H1 (cell line): ENCODE measurements at regions not wholly inside any gene's neighbourhood (a gene's known extent, or its start where the extent isn't known, plus 50 kb on each side); places are given as distances from the start of the nearest gene placed in this dataset.

ENCODE experiments used
- ATF2 ChIP-seq: IDR thresholded peaks from 2 replicates; pipeline ENCODE4 v1.6.1; 2012; ENCODE audit warnings: low read length, inconsistent platforms
- CREB1 ChIP-seq: IDR thresholded peaks from 2 replicates; pipeline ENCODE4 v1.6.1; 2012; ENCODE audit warnings: inconsistent platforms
- CTCF ChIP-seq, 3 experiments: IDR thresholded peaks; 1 replicate in 2 of 3; 2 replicates in 1 of 3; pipeline versions ENCODE4 v1.5.1 to v1.6.1; 2011; ENCODE audit warnings: low read length in 3 of 3, mild to moderate bottlenecking in 3 of 3, inconsistent platforms in 2 of 3, low read depth in 1 of 3, moderate library complexity in 1 of 3; ENCODE audit not compliant: insufficient read depth in 1 of 3; ENCODE audit errors: control extremely low read depth in 1 of 3
- EP300 ChIP-seq, 2 experiments: IDR thresholded peaks; 1 replicate in 1 of 2; 2 replicates in 1 of 2; pipeline ENCODE4 v1.6.1; 2011 to 2012; ENCODE audit warnings: low read depth in 2 of 2, low read length in 2 of 2, mild to moderate bottlenecking in 2 of 2, borderline replicate concordance in 1 of 2, inconsistent platforms in 1 of 2, moderate library complexity in 1 of 2
- EZH2 ChIP-seq: fragments of 200-600 bp; sonication (generic); IDR thresholded peaks from 2 replicates; pipeline ENCODE4 v1.7.1; 2012; ENCODE audit warnings: low read depth, mild to moderate bottlenecking, moderate library complexity, low read length, inconsistent platforms; ENCODE audit not compliant: severe bottlenecking
- MAFK ChIP-seq: IDR thresholded peaks from 2 replicates; pipeline ENCODE4 v1.6.1; 2012; ENCODE audit warnings: low read depth, mild to moderate bottlenecking, improper control_type of control experiment, low read length
- RFX5 ChIP-seq: IDR thresholded peaks from 2 replicates; pipeline ENCODE4 v1.6.1; 2011; ENCODE audit warnings: low read depth, low read length, improper control_type of control experiment, borderline replicate concordance
- SIN3A ChIP-seq, 2 experiments: IDR thresholded peaks in 1 of 2; conservative IDR thresholded peaks in 1 of 2; 2 replicates each; pipeline ENCODE4 v1.6.1; 2011 to 2012; ENCODE audit warnings: low read length in 2 of 2, improper control_type of control experiment in 1 of 2, low read depth in 1 of 2, mild to moderate bottlenecking in 1 of 2
- SIX5 ChIP-seq: IDR thresholded peaks from 2 replicates; pipeline ENCODE4 v1.6.1; 2011; ENCODE audit warnings: mild to moderate bottlenecking, low read depth, low read length
- SUZ12 ChIP-seq: fragments of 200-600 bp; sonication (generic); IDR thresholded peaks from 2 replicates; pipeline ENCODE4 v1.6.1; 2012; ENCODE audit warnings: mild to moderate bottlenecking, inconsistent platforms, low read length, moderate library complexity, mixed read lengths
- TAF7 ChIP-seq: optimal IDR thresholded peaks from 2 replicates; pipeline ENCODE3; 2011; ENCODE audit warnings: low read depth, mild to moderate bottlenecking, inconsistent platforms, low read length, moderate library complexity, borderline replicate concordance

GRCh38 chr22:49350441-49351121, 477.1 kb downstream of the BRD1 start:
- TF ChIP-seq CTCF (IDR thresholded peaks at IDR 0.05; ENCODE audit: control extremely low read depth in 1 of 3, insufficient read depth in 1 of 3, low read depth in 1 of 3, low read length in 3 of 3) (no peak), ATF2 (no peak), SUZ12 (no peak), RFX5 (no peak), TAF7 (no peak), EZH2 (no peak), SIN3A (conservative IDR thresholded peaks at IDR 0.05 in 1 of 2, IDR thresholded peaks at IDR 0.05 in 1 of 2; ENCODE audit: low read depth in 1 of 2, low read length in 2 of 2) (no peak), MAFK (no peak), SIX5 (no peak), CREB1 (no peak), EP300 (IDR thresholded peaks at IDR 0.05; ENCODE audit: borderline replicate concordance in 1 of 2, low read depth in 2 of 2, low read length in 2 of 2) (no peak)
